Left renal pelvis (tissue), 4 donors: ENCODE measurements at regions not wholly inside any gene's neighbourhood (a gene's known extent, or its start where the extent isn't known, plus 50 kb on each side); places are given as distances from the start of the nearest gene placed in this dataset.

Experiments used
- DNase-seq, 4 donors: peaks; one replicate each; pipeline ENCODE4 v3.0.0-alpha.2; 2013; ENCODE audit warnings: low read depth in 4 of 4, low spot score in 3 of 4

GRCh38 chr3:159773706-159774105 lies 214.9 kb upstream of the IL12A start:
- DNase-seq = no peak

- no peak for DNase-seq
Observed at GRCh38 chr3:159775372-159775961, 213.2 kb upstream of the IL12A start.

GRCh38 chr3:159776779-159777178 lies 211.9 kb upstream of the IL12A start:
- DNase-seq = no peak

- DNase-seq = no peak
Observed at GRCh38 chr3:159779883-159780282, 208.8 kb upstream of the IL12A start.

GRCh38 chr3:159781867-159782266 lies 206.8 kb upstream of the IL12A start:
- no peak for DNase-seq

GRCh38 chr3:159782724-159783421 lies 205.8 kb upstream of the IL12A start:
- no peak for DNase-seq

- no peak for DNase-seq
Observed at GRCh38 chr3:159783780-159784742, 204.6 kb upstream of the IL12A start.

GRCh38 chr3:159785273-159785708 lies 203.3 kb upstream of the IL12A start:
- DNase-seq = no peak

- DNase-seq = no peak
Observed at GRCh38 chr3:159786489-159787177, 202.0 kb upstream of the IL12A start.

- no peak for DNase-seq
Observed at GRCh38 chr3:159787178-159787574, 201.5 kb upstream of the IL12A start.

GRCh38 chr3:159787794-159788205 lies 200.8 kb upstream of the IL12A start:
- DNase-seq = no peak

- no peak for DNase-seq
Observed at GRCh38 chr3:159788291-159788690, 200.3 kb upstream of the IL12A start.

GRCh38 chr3:159789017-159789416 lies 199.6 kb upstream of the IL12A start:
- no peak for DNase-seq

GRCh38 chr3:159789742-159790635 lies 198.6 kb upstream of the IL12A start:
- no peak for DNase-seq

- no peak for DNase-seq
Observed at GRCh38 chr3:159791336-159791735, 197.3 kb upstream of the IL12A start.

GRCh38 chr3:159792070-159792469 lies 196.6 kb upstream of the IL12A start:
- no peak for DNase-seq

GRCh38 chr3:159795042-159795441 lies 193.6 kb upstream of the IL12A start:
- DNase-seq = no peak

GRCh38 chr3:159795681-159796175 lies 192.9 kb upstream of the IL12A start:
- no peak for DNase-seq

GRCh38 chr3:159796226-159796625 lies 192.4 kb upstream of the IL12A start:
- no peak for DNase-seq

GRCh38 chr3:159796744-159797143 lies 191.9 kb upstream of the IL12A start:
- no peak for DNase-seq
